GM18951 (cell line): ENCODE measurements at regions not wholly inside any gene's neighbourhood (a gene's known extent, or its start where the extent isn't known, plus 50 kb on each side); places are given as distances from the start of the nearest gene placed in this dataset.
"Not testable (repeated sequence)": the region's sequence is repeated elsewhere in the genome, so short reads cannot be mapped to it uniquely, and the experiment has no call there.

Source experiments
- POLR2A ChIP-seq: IDR thresholded peaks from 4 replicates; pipeline ENCODE4 v1.6.1; 2011; ENCODE audit warnings: mild to moderate bottlenecking; ENCODE audit not compliant: insufficient read length, insufficient read depth; ENCODE audit errors: extremely low read depth
- in situ Hi-C: fragments of 300-500 bp; cut with MboI; formaldehyde crosslinking; loops from one replicate; pipeline ENCODE4 v1.12.0; 2022; ENCODE audit warnings: low sequenced_read_pairs, mixed read lengths, inconsistent platforms; ENCODE audit not compliant: unreplicated experiment

GRCh38 chr7:106592282-106593027 is 68.5 kb downstream of the CCDC71L start:
- in situ Hi-C loops = no loop called here
- no peak for TF ChIP-seq POLR2A

GRCh38 chr7:106591146-106591545 is 69.8 kb downstream of the CCDC71L start:
- no peak for TF ChIP-seq POLR2A
- in situ Hi-C loops = no loop called here

- TF ChIP-seq POLR2A = no peak
- in situ Hi-C loops = no loop called here
Measured at GRCh38 chr7:106590209-106590816, 70.6 kb downstream of the CCDC71L start.

GRCh38 chr7:106589198-106589879 is 71.6 kb downstream of the CCDC71L start:
- in situ Hi-C loops = no loop called here
- no peak for TF ChIP-seq POLR2A

- no peak for TF ChIP-seq POLR2A
- in situ Hi-C loops = no loop called here
Measured at GRCh38 chr7:106588422-106589197, 72.3 kb downstream of the CCDC71L start.

GRCh38 chr7:106584914-106585759 is 75.8 kb downstream of the CCDC71L start:
- in situ Hi-C loops = no loop called here
- TF ChIP-seq POLR2A = no peak

- in situ Hi-C loops = no loop called here
- TF ChIP-seq POLR2A = no peak
Measured at GRCh38 chr7:106583706-106584690, 77.0 kb downstream of the CCDC71L start.

- no peak for TF ChIP-seq POLR2A
- in situ Hi-C loops = no loop called here
Measured at GRCh38 chr7:106583100-106583499, 77.9 kb downstream of the CCDC71L start.

GRCh38 chr7:106582365-106582764 is 78.6 kb downstream of the CCDC71L start:
- no peak for TF ChIP-seq POLR2A
- in situ Hi-C loops = no loop called here

GRCh38 chr7:106579086-106579485 is 81.9 kb downstream of the CCDC71L start:
- in situ Hi-C loops = not testable (repeated sequence)

GRCh38 chr7:106575138-106575823 is 85.7 kb downstream of the CCDC71L start:
- in situ Hi-C loops = no loop called here
- no peak for TF ChIP-seq POLR2A
